ENCODE measurements at regions not wholly inside any gene's neighbourhood (a gene's known extent, or its start where the extent isn't known, plus 50 kb on each side); places are given as distances from the start of the nearest gene placed in this dataset.

- TF ChIP-seq, protein P1, sequence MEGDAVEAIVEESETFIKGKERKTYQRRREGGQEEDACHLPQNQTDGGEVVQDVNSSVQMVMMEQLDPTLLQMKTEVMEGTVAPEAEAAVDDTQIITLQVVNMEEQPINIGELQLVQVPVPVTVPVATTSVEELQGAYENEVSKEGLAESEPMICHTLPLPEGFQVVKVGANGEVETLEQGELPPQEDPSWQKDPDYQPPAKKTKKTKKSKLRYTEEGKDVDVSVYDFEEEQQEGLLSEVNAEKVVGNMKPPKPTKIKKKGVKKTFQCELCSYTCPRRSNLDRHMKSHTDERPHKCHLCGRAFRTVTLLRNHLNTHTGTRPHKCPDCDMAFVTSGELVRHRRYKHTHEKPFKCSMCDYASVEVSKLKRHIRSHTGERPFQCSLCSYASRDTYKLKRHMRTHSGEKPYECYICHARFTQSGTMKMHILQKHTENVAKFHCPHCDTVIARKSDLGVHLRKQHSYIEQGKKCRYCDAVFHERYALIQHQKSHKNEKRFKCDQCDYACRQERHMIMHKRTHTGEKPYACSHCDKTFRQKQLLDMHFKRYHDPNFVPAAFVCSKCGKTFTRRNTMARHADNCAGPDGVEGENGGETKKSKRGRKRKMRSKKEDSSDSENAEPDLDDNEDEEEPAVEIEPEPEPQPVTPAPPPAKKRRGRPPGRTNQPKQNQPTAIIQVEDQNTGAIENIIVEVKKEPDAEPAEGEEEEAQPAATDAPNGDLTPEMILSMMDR (conservative IDR thresholded peaks at IDR 0.05): no peak
- TF ChIP-seq EZH2 (IDR thresholded peaks at IDR 0.05; ENCODE audit: low read depth): no peak
Measured at GRCh38 chr6:88548891-88549505, 382.9 kb upstream of the CNR1 start.
